ENCODE measurements at regions not wholly inside any gene's neighbourhood (a gene's known extent, or its start where the extent isn't known, plus 50 kb on each side); places are given as distances from the start of the nearest gene placed in this dataset.

- H3K4me3 ChIP-seq: no peak overlapping the region
- no peak for DNase-seq
- 85 to 96% (median 89%) methylated on average over 1 of the region's 1 CpG for WGBS, 5 donors
- no peaks in the 10 kb centered on the region for H3K4me1 ChIP-seq
- H3K9me3 ChIP-seq: peaks cover 0 to 3% (median 0%) of the 10 kb centered on the region in 4 donors
- TF ChIP-seq EP300 (IDR thresholded peaks at IDR 0.05) (no peak), POLR2AphosphoS5 (IDR thresholded peaks at IDR 0.05) (no peak), CTCF (IDR thresholded peaks at IDR 0.05) (no peak), POLR2A (IDR thresholded peaks at IDR 0.05) (no peak)
- intact Hi-C loops (cut with DNase I; ENCODE audit: low total_unique reads): no loop called here
- H3K27ac ChIP-seq: no peak overlapping the region
- no peaks in the 10 kb centered on the region for H3K27me3 ChIP-seq
- H3K36me3 ChIP-seq: no peaks in the 10 kb centered on the region
These were observed 607.2 kb downstream of the OTOL1 start for GRCh38 chr3:162103808-162104207.

DNA sequence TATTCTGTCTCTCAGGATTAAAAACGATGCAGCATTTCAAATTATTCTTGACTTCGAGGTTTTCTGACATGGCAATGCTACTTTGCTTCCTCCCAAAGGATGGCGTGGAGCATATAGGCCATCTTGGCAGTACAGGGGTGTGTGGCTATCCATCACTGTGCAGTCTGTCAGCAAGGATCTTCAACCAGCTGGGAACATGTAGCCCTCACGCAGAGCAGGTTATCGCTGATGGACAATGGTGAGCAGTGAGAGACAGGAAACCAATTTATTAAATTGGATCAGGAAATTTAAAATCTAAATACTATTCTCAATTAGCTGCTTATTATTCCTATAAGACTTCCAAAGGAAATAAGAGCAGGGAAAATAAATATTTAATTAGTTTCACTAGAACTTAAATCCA lies 615.3 kb downstream of the OTOL1 start:
- Histone ChIP-seq H3K27ac (no peak overlapping the region), H3K36me3 (no peaks in the 10 kb centered on the region), H3K4me3 (no peak overlapping the region), H3K27me3 (no peaks in the 10 kb centered on the region), H3K4me1 (peaks cover 0 to 6% (median 0%) of the 10 kb centered on the region in 4 donors), H3K9me3 (no peaks in the 10 kb centered on the region)
- DNase-seq: no peak
- 73 to 83% (median 76%) methylated on average over 5 of the region's 5 CpGs for WGBS, 5 donors
- intact Hi-C loops (cut with DNase I; ENCODE audit: low total_unique reads): no loop called here
- TF ChIP-seq POLR2A (IDR thresholded peaks at IDR 0.05): no peak

DNA sequence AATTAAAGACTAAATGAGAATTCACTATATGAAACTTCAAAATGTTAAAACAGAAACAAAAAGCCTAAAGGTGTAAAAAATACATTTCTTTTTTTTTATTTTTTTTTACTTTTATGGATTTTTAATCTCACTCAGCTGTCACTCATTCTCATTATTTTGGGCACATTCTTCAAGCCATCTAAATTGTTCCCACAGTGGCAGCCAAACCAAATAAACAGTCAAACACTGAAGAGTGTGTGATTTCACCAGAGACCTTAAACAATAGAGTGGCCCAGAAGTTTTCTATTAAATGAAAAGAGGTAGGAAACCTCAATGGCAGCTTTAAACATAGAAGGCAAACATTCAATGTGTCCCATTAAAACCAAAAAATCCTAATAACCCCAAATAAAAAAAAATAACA lies 616.1 kb downstream of the OTOL1 start:
- no peaks in the 10 kb centered on the region for H3K27me3 ChIP-seq
- H3K9me3 ChIP-seq: no peaks in the 10 kb centered on the region
- peaks cover 0 to 6% (median 0%) of the 10 kb centered on the region in 4 donors for H3K4me1 ChIP-seq
- intact Hi-C loops (cut with DNase I; ENCODE audit: low total_unique reads): no loop called here
- no peaks in the 10 kb centered on the region for H3K36me3 ChIP-seq
- H3K27ac ChIP-seq: no peak overlapping the region
- no peak for TF ChIP-seq EP300 (IDR thresholded peaks at IDR 0.05)
- TF ChIP-seq POLR2AphosphoS5 (IDR thresholded peaks at IDR 0.05): no peak
- TF ChIP-seq POLR2A (IDR thresholded peaks at IDR 0.05): no peak
- TF ChIP-seq CTCF (IDR thresholded peaks at IDR 0.05): no peak
- no peak for DNase-seq
- no peak overlapping the region for H3K4me3 ChIP-seq

- TF ChIP-seq POLR2AphosphoS5 (IDR thresholded peaks at IDR 0.05): no peak
- TF ChIP-seq EP300 (IDR thresholded peaks at IDR 0.05): no peak
- no peak for TF ChIP-seq CTCF (IDR thresholded peaks at IDR 0.05)
- no peak for TF ChIP-seq POLR2A (IDR thresholded peaks at IDR 0.05)
- H3K4me1 ChIP-seq: peaks cover 0 to 6% (median 0%) of the 10 kb centered on the region in 4 donors
- 67 to 87% (median 77%) methylated on average over 1 of the region's 1 CpG for WGBS, 5 donors
- H3K9me3 ChIP-seq: peaks cover 0 to 3% (median 0%) of the 10 kb centered on the region in 4 donors
- intact Hi-C loops (cut with DNase I; ENCODE audit: low total_unique reads): no loop called here
- H3K27me3 ChIP-seq: no peaks in the 10 kb centered on the region
- H3K36me3 ChIP-seq: no peaks in the 10 kb centered on the region
- H3K4me3 ChIP-seq: no peak overlapping the region
- H3K27ac ChIP-seq: no peak overlapping the region
- no peak for DNase-seq
These were observed 621.4 kb downstream of the OTOL1 start for GRCh38 chr3:162117961-162118360.

DNA sequence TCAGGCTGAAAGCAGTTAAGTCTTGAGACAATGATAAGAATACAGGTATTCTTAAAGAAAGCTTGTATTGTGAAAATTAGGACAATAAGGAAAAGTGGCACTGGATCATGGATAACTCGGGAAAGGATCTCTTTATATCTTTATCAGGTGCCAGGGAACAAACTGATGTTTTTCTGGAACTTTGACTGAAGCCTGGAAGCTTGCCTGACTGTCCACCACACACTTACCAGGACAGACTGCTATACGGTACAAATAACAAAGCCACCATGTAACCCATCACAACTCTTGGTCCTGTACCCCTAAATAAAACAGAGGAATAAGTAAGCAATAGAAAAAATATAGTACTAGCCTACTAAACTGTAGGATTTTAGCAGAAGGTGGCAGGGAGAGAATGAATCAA lies 623.0 kb downstream of the OTOL1 start:
- Histone ChIP-seq H3K36me3 (no peaks in the 10 kb centered on the region), H3K4me3 (no peak overlapping the region), H3K27me3 (no peaks in the 10 kb centered on the region), H3K9me3 (peaks cover 0 to 3% (median 0%) of the 10 kb centered on the region in 4 donors), H3K4me1 (peaks cover 0 to 3% (median 0%) of the 10 kb centered on the region in 4 donors), H3K27ac (no peak overlapping the region)
- intact Hi-C loops (cut with DNase I; ENCODE audit: low total_unique reads): no loop called here
- no peak for DNase-seq
- TF ChIP-seq CTCF (IDR thresholded peaks at IDR 0.05): no peak
- no peak for TF ChIP-seq EP300 (IDR thresholded peaks at IDR 0.05)
- no peak for TF ChIP-seq POLR2AphosphoS5 (IDR thresholded peaks at IDR 0.05)
- no peak for TF ChIP-seq POLR2A (IDR thresholded peaks at IDR 0.05)
- WGBS, 5 donors: 47 to 63% (median 56%) methylated on average over 2 of the region's 2 CpGs
